T-cell (primary cell): ENCODE measurements at regions not wholly inside any gene's neighbourhood (a gene's known extent, or its start where the extent isn't known, plus 50 kb on each side); places are given as distances from the start of the nearest gene placed in this dataset.
A peak's percentile ranks its signal among the peaks of the same experiment; 100 is the strongest.

Experiments used
- ATAC-seq, 4 experiments: fragments of 200-7000 bp in 3 of 4; fragments of 150-1000 bp in 1 of 4; cut with Tn5 transposase; replicated peaks in 1 of 4; 1 replicate in 3 of 4; 2 replicates in 1 of 4; pipeline ENCODE4 v1.10.0; 2021; ENCODE audit warnings: moderate library complexity in 3 of 4, mild to moderate bottlenecking in 2 of 4, moderate number of reproducible peaks in 1 of 4
- CTCF ChIA-PET, 2 donors: fragments of 300-600 bp; sonication (Branson Sonifier 250); formaldehyde crosslinking; loops; one replicate each; lab custom pipeline; 2022; ENCODE audit warnings: antibody characterized with exemption in 2 of 2; lab: Charles Lee
- POLR2A ChIA-PET, 2 donors: fragments of 300-600 bp; sonication (Branson Sonifier 250); formaldehyde crosslinking; loops; one replicate each; lab custom pipeline; 2022; ENCODE audit warnings: antibody characterized with exemption in 2 of 2; lab: Charles Lee
- DNase-seq, 35 experiments: peaks; one replicate each; pipeline versions ENCODE4 v3.0.0 to v3.0.0-alpha.2; 2013 to 2023
- H3K27ac ChIP-seq: one replicate; pipeline ENCODE4 v1.5.1; 2013; ENCODE audit warnings: low read length
- H3K27me3 ChIP-seq, 2 experiments: replicated peaks in 1 of 2; 1 replicate in 1 of 2; 2 replicates in 1 of 2; pipeline versions ENCODE4 v1.6.1 to v1.7.0; 2013; ENCODE audit warnings: low read length in 1 of 2, mixed read lengths in 1 of 2; ENCODE audit not compliant: control insufficient read depth in 2 of 2, insufficient read depth in 2 of 2; ENCODE audit errors: extremely low read depth in 1 of 2
- H3K36me3 ChIP-seq, 2 donors: 1 replicate in 1 of 2; 2 replicates in 1 of 2; pipeline versions ENCODE4 v1.6.1 to v1.7.0; 2013; ENCODE audit warnings: low read length in 1 of 2; ENCODE audit not compliant: control insufficient read depth in 2 of 2, insufficient read depth in 1 of 2; ENCODE audit errors: extremely low read depth in 1 of 2
- H3K4me1 ChIP-seq, 2 experiments: 1 replicate in 1 of 2; 2 replicates in 1 of 2; pipeline versions ENCODE4 v1.6.1 to v1.7.0; 2013; ENCODE audit warnings: low read length in 2 of 2, mixed read lengths in 1 of 2; ENCODE audit not compliant: insufficient read depth in 2 of 2, control insufficient read depth in 1 of 2; ENCODE audit errors: extremely low read depth in 1 of 2
- H3K4me3 ChIP-seq, 2 donors: 1 replicate in 1 of 2; 2 replicates in 1 of 2; pipeline versions ENCODE4 v1.5.1 to v1.7.0; 2013; ENCODE audit warnings: mild to moderate bottlenecking in 2 of 2, low read length in 1 of 2, moderate library complexity in 1 of 2; ENCODE audit not compliant: control insufficient read depth in 1 of 2; ENCODE audit errors: extremely low read depth in 1 of 2
- H3K9me3 ChIP-seq: 2 replicates; pipeline ENCODE4 v1.7.0; 2013
- H3K27ac Mint-ChIP-seq, 2 donors: one replicate each; pipeline ENCODE4 v1.8.0; 2020 to 2021; ENCODE audit warnings: mild to moderate bottlenecking in 2 of 2, mixed read lengths in 2 of 2
- H3K27me3 Mint-ChIP-seq, 2 donors: one replicate each; pipeline ENCODE4 v1.8.0; 2021 to 2022; ENCODE audit warnings: mixed read lengths in 2 of 2
- H3K36me3 Mint-ChIP-seq: one replicate; pipeline ENCODE4 v1.8.0; 2021; ENCODE audit warnings: mixed read lengths
- H3K4me1 Mint-ChIP-seq, 3 donors: one replicate each; pipeline ENCODE4 v1.8.0; 2020 to 2022; ENCODE audit warnings: mixed read lengths in 3 of 3, mild to moderate bottlenecking in 1 of 3
- H3K4me3 Mint-ChIP-seq, 3 donors: one replicate each; pipeline ENCODE4 v1.8.0; 2020 to 2022; ENCODE audit warnings: mild to moderate bottlenecking in 3 of 3, mixed read lengths in 3 of 3, moderate library complexity in 3 of 3
- H3K9me3 Mint-ChIP-seq, 3 donors: one replicate each; pipeline ENCODE4 v1.8.0; 2020 to 2022; ENCODE audit warnings: mixed read lengths in 3 of 3
- WGBS: methylation state at CpG from one replicate; pipeline ENCODE4 v1.1.5; 2013; ENCODE audit warnings: missing lambda C conversion rate; ENCODE audit not compliant: insufficient coverage; 5-methylcytosine and 5-hydroxymethylcytosine counted together

- no peak overlapping the region for H3K4me3 Mint-ChIP-seq
- no peak for ATAC-seq
- POLR2A ChIA-PET, result no interaction called here
- Histone ChIP-seq H3K27me3 (no peaks in the 10 kb centered on the region), H3K36me3 (no peaks in the 10 kb centered on the region), H3K9me3 (no peaks in the 10 kb centered on the region), H3K4me3 (no peak overlapping the region), H3K27ac (no peak overlapping the region), H3K4me1 (peaks cover 4 to 8% of the 10 kb centered on the region in 2 experiments)
- H3K36me3 Mint-ChIP-seq, result no peaks in the 10 kb centered on the region
- no peaks in the 10 kb centered on the region for H3K9me3 Mint-ChIP-seq
- no peak overlapping the region for H3K27ac Mint-ChIP-seq
- no CpG with 5 or more reads among the region's 5 CpGs for WGBS
- DNase-seq, result no peak
- CTCF ChIA-PET, result no interaction called here
- H3K27me3 Mint-ChIP-seq, result peaks cover 0 to 4% of the 10 kb centered on the region in 2 donors
- peaks cover 8 to 10% (median 10%) of the 10 kb centered on the region in 3 donors for H3K4me1 Mint-ChIP-seq
These were observed 215.1 kb upstream of the FGGY start for GRCh38 chr1:59081795-59082194.

- peaks cover 0 to 6% (median 0%) of the 10 kb centered on the region in 3 donors for H3K9me3 Mint-ChIP-seq
- peaks cover 0 to 4% of the 10 kb centered on the region in 2 donors for H3K27me3 Mint-ChIP-seq
- ChIA-PET CTCF (no interaction called here), POLR2A (no interaction called here)
- peak overlapping the region in 1 of 3 donors; percentile 26 for H3K4me3 Mint-ChIP-seq
- DNase-seq (peak in 1 of 35 experiments; percentile 12), ATAC-seq (peak in 2 of 4 experiments; percentile 36 to 50)
- Histone ChIP-seq H3K27ac (no peak overlapping the region), H3K4me1 (peaks cover 4 to 8% of the 10 kb centered on the region in 2 experiments), H3K27me3 (no peaks in the 10 kb centered on the region), H3K9me3 (no peaks in the 10 kb centered on the region), H3K36me3 (no peaks in the 10 kb centered on the region), H3K4me3 (no peak overlapping the region)
- 65% methylated on average over 5 of the region's 9 CpGs for WGBS
- H3K4me1 Mint-ChIP-seq, result peaks cover 8 to 10% (median 10%) of the 10 kb centered on the region in 3 donors
- no peak overlapping the region for H3K27ac Mint-ChIP-seq
- H3K36me3 Mint-ChIP-seq, result no peaks in the 10 kb centered on the region
These were observed 212.7 kb upstream of the FGGY start for GRCh38 chr1:59083946-59084865.

GRCh38 chr1:59085101-59085500 lies 211.8 kb upstream of the FGGY start:
- H3K36me3 ChIP-seq, result no peaks in the 10 kb centered on the region
- peaks cover 0 to 8% (median 0%) of the 10 kb centered on the region in 3 donors for H3K9me3 Mint-ChIP-seq
- no peak for ATAC-seq
- peaks cover 0 to 4% of the 10 kb centered on the region in 2 donors for H3K27me3 Mint-ChIP-seq
- H3K4me3 ChIP-seq, result no peak overlapping the region
- DNase-seq, result no peak
- H3K36me3 Mint-ChIP-seq, result no peaks in the 10 kb centered on the region
- ChIA-PET CTCF (no interaction called here), POLR2A (no interaction called here)
- no peak overlapping the region for H3K4me3 Mint-ChIP-seq
- no peak overlapping the region for H3K27ac Mint-ChIP-seq
- peaks cover 8 to 10% (median 10%) of the 10 kb centered on the region in 3 donors for H3K4me1 Mint-ChIP-seq
- H3K27me3 ChIP-seq, result no peaks in the 10 kb centered on the region
- H3K27ac ChIP-seq, result no peak overlapping the region
- H3K9me3 ChIP-seq, result no peaks in the 10 kb centered on the region
- WGBS, result 100% methylated on average over 1 of the region's 3 CpGs
- H3K4me1 ChIP-seq, result peaks cover 4 to 8% of the 10 kb centered on the region in 2 experiments

DNA sequence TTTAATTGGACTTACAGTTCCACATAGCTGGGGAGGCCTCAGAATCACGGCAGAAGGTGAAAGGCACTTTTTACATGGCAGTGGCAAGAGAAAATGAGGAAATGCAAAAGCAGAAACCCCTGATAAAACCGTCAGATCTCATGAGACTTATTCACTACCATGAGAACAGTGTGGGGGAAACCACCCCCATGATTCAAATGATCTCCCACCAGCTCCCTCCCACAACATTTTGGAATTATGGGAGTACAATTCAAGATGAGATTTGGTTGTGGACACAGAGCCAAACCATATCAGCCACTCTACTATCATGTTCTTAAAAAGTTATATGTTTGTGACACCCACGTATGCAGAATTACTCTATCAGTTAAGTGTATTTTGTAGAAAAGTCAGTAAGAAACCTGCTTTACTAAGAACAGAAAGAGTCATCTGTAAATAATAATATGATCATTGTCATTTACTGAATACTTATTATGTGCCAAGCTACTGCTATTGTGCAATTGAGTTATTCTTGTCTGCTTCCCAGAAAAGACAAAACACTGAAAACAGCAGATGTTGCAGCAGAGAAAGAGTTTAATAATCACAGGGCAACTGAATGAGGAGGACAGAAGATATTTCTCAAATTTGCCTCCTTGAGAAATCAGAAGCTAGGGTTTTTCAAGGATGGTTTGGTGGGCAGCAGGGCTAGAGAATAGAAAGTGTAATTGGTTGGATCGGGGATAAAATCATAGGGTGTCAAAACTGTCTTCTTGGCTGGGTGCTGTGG lies 207.7 kb upstream of the FGGY start:
- ATAC-seq, result no peak
- Histone ChIP-seq H3K4me1 (peaks cover 3 to 4% of the 10 kb centered on the region in 2 experiments), H3K27ac (no peak overlapping the region), H3K4me3 (no peak overlapping the region), H3K27me3 (no peaks in the 10 kb centered on the region), H3K9me3 (no peaks in the 10 kb centered on the region), H3K36me3 (no peaks in the 10 kb centered on the region)
- H3K4me3 Mint-ChIP-seq, result no peak overlapping the region
- CTCF ChIA-PET, result no interaction called here
- POLR2A ChIA-PET, result no interaction called here
- peaks cover 0 to 8% (median 0%) of the 10 kb centered on the region in 3 donors for H3K9me3 Mint-ChIP-seq
- whole genome bisulfite sequencing, result 82% methylated on average over 1 of the region's 4 CpGs
- no peaks in the 10 kb centered on the region for H3K27me3 Mint-ChIP-seq
- no peak for DNase-seq
- H3K27ac Mint-ChIP-seq, result no peak overlapping the region
- no peaks in the 10 kb centered on the region for H3K36me3 Mint-ChIP-seq
- peaks cover 5 to 6% (median 6%) of the 10 kb centered on the region in 3 donors for H3K4me1 Mint-ChIP-seq

DNA sequence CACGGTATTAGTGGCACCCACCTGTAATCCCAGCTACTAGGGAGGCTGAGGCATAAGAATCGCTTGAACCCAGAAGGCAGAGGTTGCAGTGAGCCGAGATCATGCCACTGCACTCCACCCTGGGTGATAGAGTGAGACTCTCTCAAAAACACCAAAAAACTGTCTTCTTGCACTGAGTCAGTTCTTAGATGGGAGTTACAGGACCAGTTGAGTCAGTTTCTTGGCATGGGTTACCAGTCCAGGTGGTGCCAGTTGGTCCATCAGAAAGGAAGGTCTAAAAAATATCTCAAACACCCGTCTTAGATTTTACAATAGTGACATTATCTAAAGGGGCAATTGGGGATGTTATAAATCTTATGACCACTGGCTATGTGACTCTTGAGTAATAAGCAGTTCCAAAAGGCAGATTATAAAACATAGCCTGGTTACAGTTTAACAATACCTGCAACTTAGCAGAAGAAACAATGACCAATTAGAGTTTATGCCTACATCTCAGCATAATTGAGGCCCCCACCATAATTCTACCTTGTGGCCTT lies 206.9 kb upstream of the FGGY start:
- Histone ChIP-seq H3K36me3 (no peaks in the 10 kb centered on the region), H3K27me3 (no peaks in the 10 kb centered on the region), H3K27ac (no peak overlapping the region), H3K4me3 (no peak overlapping the region), H3K9me3 (no peaks in the 10 kb centered on the region), H3K4me1 (no peaks in the 10 kb centered on the region)
- Mint-ChIP-seq H3K4me1 (no peaks in the 10 kb centered on the region), H3K9me3 (peaks cover 0 to 8% (median 0%) of the 10 kb centered on the region in 3 donors), H3K27ac (no peak overlapping the region), H3K36me3 (no peaks in the 10 kb centered on the region), H3K4me3 (no peak overlapping the region), H3K27me3 (no peaks in the 10 kb centered on the region)
- 100% methylated on average over 2 of the region's 4 CpGs for WGBS
- ChIA-PET POLR2A (no interaction called here), CTCF (no interaction called here)
- DNase-seq, result no peak
- no peak for ATAC-seq

DNA sequence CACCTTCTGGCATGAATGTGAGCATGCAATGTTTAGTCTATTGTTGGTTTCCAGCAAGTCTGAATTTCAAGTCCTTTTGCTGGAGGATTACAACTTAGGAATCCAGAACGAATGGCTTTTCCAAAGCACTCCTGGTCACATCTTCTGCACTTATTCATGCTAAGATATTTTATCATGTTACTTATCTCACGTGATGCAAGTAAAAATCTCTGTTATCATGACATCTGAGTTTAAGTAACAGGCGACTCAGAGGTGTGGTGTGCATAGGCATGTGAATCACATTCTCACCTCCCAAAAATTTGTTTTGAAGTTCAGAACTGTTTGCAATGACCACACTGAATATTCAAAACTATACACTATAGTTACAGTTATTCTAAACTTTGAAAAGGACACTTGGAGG lies 204.8 kb upstream of the FGGY start:
- Histone ChIP-seq H3K4me3 (no peak overlapping the region), H3K27ac (no peak overlapping the region), H3K4me1 (no peaks in the 10 kb centered on the region), H3K9me3 (no peaks in the 10 kb centered on the region), H3K27me3 (no peaks in the 10 kb centered on the region), H3K36me3 (no peaks in the 10 kb centered on the region)
- ATAC-seq (no peak), DNase-seq (no peak)
- Mint-ChIP-seq H3K36me3 (no peaks in the 10 kb centered on the region), H3K4me3 (no peak overlapping the region), H3K4me1 (no peaks in the 10 kb centered on the region), H3K9me3 (peaks cover 0 to 8% (median 0%) of the 10 kb centered on the region in 3 donors), H3K27ac (no peak overlapping the region), H3K27me3 (no peaks in the 10 kb centered on the region)
- CTCF ChIA-PET, result no interaction called here
- POLR2A ChIA-PET, result no interaction called here
- no CpG with 5 or more reads among the region's 3 CpGs for WGBS
